Panc1 (cell line): ENCODE measurements at regions not wholly inside any gene's neighbourhood (a gene's known extent, or its start where the extent isn't known, plus 50 kb on each side); places are given as distances from the start of the nearest gene placed in this dataset.

Experiments
- ATAC-seq: fragments of 200-7000 bp; cut with Tn5 transposase; 2 replicates; pipeline ENCODE4 v1.9.1; 2020; ENCODE audit warnings: mild to moderate bottlenecking, moderate library complexity
- BruUV-seq: library from RNA; stranded (reverse); fragments of 400-500 nt; replicated peaks from 2 replicates; lab custom pipeline; 2021; lab: Mats Ljungman, UMichigan
- CTCF ChIA-PET: fragments of 300-600 bp; sonication (Branson Sonifier 250); formaldehyde crosslinking; loops from one replicate; lab custom pipeline; 2022; ENCODE audit warnings: antibody characterized with exemption; lab: Charles Lee
- POLR2A ChIA-PET: fragments of 300-600 bp; sonication (Branson Sonifier 250); formaldehyde crosslinking; loops from one replicate; lab custom pipeline; 2022; ENCODE audit warnings: antibody characterized with exemption; lab: Charles Lee
- DNase-seq: peaks from one replicate; pipeline ENCODE4 v3.0.0-alpha.2; 2010; ENCODE audit warnings: low read depth, low spot score
- H3K27ac ChIP-seq: 2 replicates; pipeline ENCODE4 v1.5.1; 2011; ENCODE audit warnings: mild to moderate bottlenecking, low read length, inconsistent platforms
- H3K27me3 ChIP-seq: fragments of 200-500 bp; sonication (Bioruptor generic); 2 replicates; pipeline ENCODE4 v1.6.0; 2014; ENCODE audit warnings: low read length, inconsistent platforms; ENCODE audit not compliant: control insufficient read depth, insufficient read depth
- H3K36me3 ChIP-seq: fragments of 200-500 bp; sonication (Bioruptor generic); 2 replicates; pipeline ENCODE4 v1.5.1; 2014; ENCODE audit warnings: inconsistent platforms, mild to moderate bottlenecking, low read length, moderate library complexity; ENCODE audit not compliant: control insufficient read depth, insufficient read depth
- H3K4me1 ChIP-seq: 2 replicates; pipeline ENCODE4 v1.5.1; 2011; ENCODE audit warnings: inconsistent platforms, mild to moderate bottlenecking, low read length, moderate library complexity; ENCODE audit not compliant: control insufficient read depth, insufficient read depth
- H3K4me3 ChIP-seq, 2 experiments: 2 replicates each; pipeline ENCODE4 v1.5.1; 2011 to 2012; ENCODE audit warnings: low read depth in 2 of 2, low read length in 2 of 2, mild to moderate bottlenecking in 2 of 2, inconsistent platforms in 1 of 2, moderate library complexity in 1 of 2
- H3K9me3 ChIP-seq: fragments of 200-500 bp; sonication (Bioruptor generic); 2 replicates; pipeline ENCODE4 v1.5.1; 2014; ENCODE audit warnings: low read depth, mild to moderate bottlenecking, inconsistent platforms, low read length, moderate library complexity; ENCODE audit not compliant: control insufficient read depth, insufficient read depth
- CTCF ChIP-seq: fragments of 450-650 bp; IDR thresholded peaks from 2 replicates; pipeline ENCODE4 v1.5.1; 2017; ENCODE audit warnings: mild to moderate bottlenecking
- POLR2AphosphoS5 ChIP-seq: IDR thresholded peaks from 2 replicates; pipeline ENCODE4 v1.6.1; 2012; ENCODE audit warnings: mild to moderate bottlenecking, low read depth, low read length, moderate library complexity
- SIN3A ChIP-seq: IDR thresholded peaks from 2 replicates; pipeline ENCODE4 v1.6.1; 2012; ENCODE audit warnings: low read depth, mild to moderate bottlenecking, low read length, moderate library complexity, borderline replicate concordance; ENCODE audit not compliant: insufficient read depth
- TCF7L2 ChIP-seq: IDR thresholded peaks from 2 replicates; pipeline ENCODE4 v1.6.1; 2011; ENCODE audit warnings: mild to moderate bottlenecking, low read depth, low read length, inconsistent platforms
- in situ Hi-C: cut with HindIII; loops from 2 replicates; pipeline ENCODE4 v1.10.0; 2016; ENCODE audit warnings: low sequenced_read_pairs, low pct_unique_long_range_greater_than_20kb
- intact Hi-C: fragments of 100-400 bp; cut with micrococcal nuclease; formaldehyde crosslinking; loops from one replicate; pipeline ENCODE4 v1.10.0; 2022; ENCODE audit not compliant: unreplicated experiment
- TF ChIP-seq, protein P1 (sequence below), 2 experiments: IDR thresholded peaks; 2 replicates each; pipeline ENCODE4 v1.6.1; 2011 to 2012; ENCODE audit warnings: low read depth in 2 of 2, control low read depth in 1 of 2, low read length in 1 of 2, mild to moderate bottlenecking in 1 of 2, moderate library complexity in 1 of 2; ENCODE audit not compliant: insufficient read depth in 1 of 2

DNA sequence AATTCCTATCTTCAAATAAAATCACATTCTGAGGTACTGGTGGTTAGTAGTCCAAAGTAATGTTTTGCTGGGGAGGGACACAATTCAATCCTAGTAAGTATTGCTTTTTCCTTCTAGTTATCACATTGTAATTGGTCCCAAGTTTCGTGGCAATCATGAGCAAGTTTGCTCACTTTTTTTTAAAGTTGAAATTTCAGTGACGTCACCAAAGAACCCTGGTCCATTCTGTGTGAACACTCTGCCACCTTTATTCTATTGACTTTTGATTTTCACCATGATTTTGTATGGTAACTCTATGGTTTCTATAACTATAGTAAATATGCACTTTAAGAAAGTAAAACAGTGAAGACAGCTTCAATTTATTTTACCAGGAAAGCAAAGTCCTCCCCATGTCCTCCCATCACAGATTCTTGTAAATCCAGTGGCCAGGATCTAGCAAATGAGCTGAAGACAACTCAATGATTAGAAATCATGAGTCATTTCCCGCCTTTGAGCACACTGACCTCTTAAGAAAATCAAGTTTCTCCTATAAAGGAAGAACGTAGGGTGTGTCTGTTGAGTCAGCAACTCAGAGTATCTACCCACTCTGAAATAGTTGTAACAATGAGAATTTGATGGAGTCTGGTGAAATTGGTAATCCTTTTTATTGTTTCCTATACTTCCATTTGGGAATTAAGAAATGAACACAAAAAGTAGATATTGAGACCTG, 1306.6 kb upstream of the PABPC4L start:
- TF ChIP-seq, protein P1, sequence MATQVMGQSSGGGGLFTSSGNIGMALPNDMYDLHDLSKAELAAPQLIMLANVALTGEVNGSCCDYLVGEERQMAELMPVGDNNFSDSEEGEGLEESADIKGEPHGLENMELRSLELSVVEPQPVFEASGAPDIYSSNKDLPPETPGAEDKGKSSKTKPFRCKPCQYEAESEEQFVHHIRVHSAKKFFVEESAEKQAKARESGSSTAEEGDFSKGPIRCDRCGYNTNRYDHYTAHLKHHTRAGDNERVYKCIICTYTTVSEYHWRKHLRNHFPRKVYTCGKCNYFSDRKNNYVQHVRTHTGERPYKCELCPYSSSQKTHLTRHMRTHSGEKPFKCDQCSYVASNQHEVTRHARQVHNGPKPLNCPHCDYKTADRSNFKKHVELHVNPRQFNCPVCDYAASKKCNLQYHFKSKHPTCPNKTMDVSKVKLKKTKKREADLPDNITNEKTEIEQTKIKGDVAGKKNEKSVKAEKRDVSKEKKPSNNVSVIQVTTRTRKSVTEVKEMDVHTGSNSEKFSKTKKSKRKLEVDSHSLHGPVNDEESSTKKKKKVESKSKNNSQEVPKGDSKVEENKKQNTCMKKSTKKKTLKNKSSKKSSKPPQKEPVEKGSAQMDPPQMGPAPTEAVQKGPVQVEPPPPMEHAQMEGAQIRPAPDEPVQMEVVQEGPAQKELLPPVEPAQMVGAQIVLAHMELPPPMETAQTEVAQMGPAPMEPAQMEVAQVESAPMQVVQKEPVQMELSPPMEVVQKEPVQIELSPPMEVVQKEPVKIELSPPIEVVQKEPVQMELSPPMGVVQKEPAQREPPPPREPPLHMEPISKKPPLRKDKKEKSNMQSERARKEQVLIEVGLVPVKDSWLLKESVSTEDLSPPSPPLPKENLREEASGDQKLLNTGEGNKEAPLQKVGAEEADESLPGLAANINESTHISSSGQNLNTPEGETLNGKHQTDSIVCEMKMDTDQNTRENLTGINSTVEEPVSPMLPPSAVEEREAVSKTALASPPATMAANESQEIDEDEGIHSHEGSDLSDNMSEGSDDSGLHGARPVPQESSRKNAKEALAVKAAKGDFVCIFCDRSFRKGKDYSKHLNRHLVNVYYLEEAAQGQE (IDR thresholded peaks at IDR 0.05; ENCODE audit: insufficient read depth in 1 of 2, low read depth in 2 of 2, low read length in 1 of 2): no peak
- TF ChIP-seq SIN3A: no peak
- Histone ChIP-seq H3K4me1 (no peaks in the 10 kb centered on the region), H3K36me3 (no peaks in the 10 kb centered on the region), H3K4me3 (no peak overlapping the region), H3K27me3 (no peaks in the 10 kb centered on the region), H3K9me3 (no peaks in the 10 kb centered on the region), H3K27ac (no peak overlapping the region)
- no TSS peak for BruUV-seq
- CTCF ChIA-PET: no interaction called here
- POLR2A ChIA-PET: no interaction called here
- intact Hi-C loops: no loop called here
- no peak for ATAC-seq
- in situ Hi-C loops: no loop called here
- no peak for DNase-seq

DNA sequence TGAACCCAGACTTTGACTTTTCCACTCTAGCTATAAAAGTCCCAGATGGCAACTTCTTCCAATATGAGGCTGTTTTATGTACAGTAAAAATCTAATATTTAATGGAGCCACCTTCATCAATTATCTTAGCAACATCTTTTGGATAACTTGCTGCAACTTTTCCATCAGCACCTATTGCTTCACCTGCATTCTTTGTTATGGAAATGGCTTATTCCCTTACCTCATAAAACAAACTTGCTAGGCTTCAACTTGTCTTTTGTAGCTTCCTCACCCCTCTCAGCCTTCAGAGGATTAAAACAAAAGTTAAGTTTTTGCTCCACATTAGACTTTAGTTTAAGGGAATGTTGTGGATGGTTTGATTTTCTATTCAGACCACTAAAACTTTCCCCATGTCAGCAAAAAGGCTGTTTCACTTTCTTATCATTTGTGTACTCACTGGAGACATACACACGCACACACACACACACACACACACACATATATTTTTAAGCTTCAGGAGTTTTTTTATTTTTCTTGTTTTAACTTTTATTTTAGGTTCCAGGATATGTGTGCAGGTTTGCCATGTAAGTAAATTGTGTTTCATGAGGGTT, 1296.1 kb upstream of the PABPC4L start:
- intact Hi-C loops (no loop called here), in situ Hi-C loops (no loop called here)
- Histone ChIP-seq H3K4me1 (no peaks in the 10 kb centered on the region), H3K36me3 (no peaks in the 10 kb centered on the region), H3K4me3 (no peak overlapping the region), H3K27me3 (no peaks in the 10 kb centered on the region), H3K9me3 (no peaks in the 10 kb centered on the region), H3K27ac (no peak overlapping the region)
- TF ChIP-seq, protein P1 (IDR thresholded peaks at IDR 0.05; ENCODE audit: insufficient read depth in 1 of 2, low read depth in 2 of 2, low read length in 1 of 2): no peak
- no peak for TF ChIP-seq TCF7L2
- TF ChIP-seq POLR2AphosphoS5: no peak
- TF ChIP-seq CTCF: no peak
- no peak for TF ChIP-seq SIN3A
- ChIA-PET POLR2A (no interaction called here), CTCF (no interaction called here)
- BruUV-seq: no TSS peak
- DNase-seq: no peak
- no peak for ATAC-seq
